ENCODE measurements at regions not wholly inside any gene's neighbourhood (a gene's known extent, or its start where the extent isn't known, plus 50 kb on each side); places are given as distances from the start of the nearest gene placed in this dataset.

GRCh38 chr17:37833237-37833859, 88.5 kb upstream of the HNF1B start:
- WGBS, 2 experiments (ENCODE audit: low coverage in 1 of 2, low lambda C conversion rate in 2 of 2, missing lambda C conversion rate in 2 of 2): 62% methylated on average over 11 of the region's 11 CpGs
- TF ChIP-seq EZH2 (IDR thresholded peaks at IDR 0.05; ENCODE audit: insufficient read depth, poor library complexity, severe bottlenecking): no peak
- TF ChIP-seq EZH2phosphoT487 (IDR thresholded peaks at IDR 0.05; ENCODE audit: insufficient read depth, low read depth): no peak
- Histone ChIP-seq H3K4me2 (ENCODE audit: unreplicated experiment) (no peak overlapping the region), H3K4me3 (no peak overlapping the region), H3K79me2 (ENCODE audit: insufficient read depth) (no peaks in the 10 kb centered on the region), H2AFZ (no peak overlapping the region), H3K36me3 (ENCODE audit: low read depth) (no peaks in the 10 kb centered on the region), H3K9me2 (ENCODE audit: insufficient read depth) (no peaks in the 10 kb centered on the region), H3K9ac (no peak overlapping the region), H3K4me1 (ENCODE audit: insufficient read depth) (no peaks in the 10 kb centered on the region), H3F3A (ENCODE audit: insufficient read depth) (no peaks in the 10 kb centered on the region), H4K20me1 (ENCODE audit: insufficient read depth) (no peaks in the 10 kb centered on the region), H3K27me3 (replicated peaks; ENCODE audit: insufficient read depth) (0 out of 2 replicates have a peak, but pooled peaks cover 4% of the 10 kb centered on the region), H3K9me3 (ENCODE audit: low read depth) (no peaks in the 10 kb centered on the region), H3K27ac (no peak overlapping the region)
- in situ Hi-C loops (cut with MboI): no loop called here
- no peak for DNase-seq

GRCh38 chr17:37831986-37832385, 87.1 kb upstream of the HNF1B start:
- WGBS, 2 experiments (ENCODE audit: low coverage in 1 of 2, low lambda C conversion rate in 2 of 2, missing lambda C conversion rate in 2 of 2): 75 to 76% methylated on average over 2 of the region's 2 CpGs
- TF ChIP-seq EZH2phosphoT487 (IDR thresholded peaks at IDR 0.05; ENCODE audit: insufficient read depth, low read depth) (no peak), EZH2 (IDR thresholded peaks at IDR 0.05; ENCODE audit: insufficient read depth, poor library complexity, severe bottlenecking) (no peak)
- no peaks in the 10 kb centered on the region for H3K36me3 ChIP-seq (ENCODE audit: low read depth)

DNA sequence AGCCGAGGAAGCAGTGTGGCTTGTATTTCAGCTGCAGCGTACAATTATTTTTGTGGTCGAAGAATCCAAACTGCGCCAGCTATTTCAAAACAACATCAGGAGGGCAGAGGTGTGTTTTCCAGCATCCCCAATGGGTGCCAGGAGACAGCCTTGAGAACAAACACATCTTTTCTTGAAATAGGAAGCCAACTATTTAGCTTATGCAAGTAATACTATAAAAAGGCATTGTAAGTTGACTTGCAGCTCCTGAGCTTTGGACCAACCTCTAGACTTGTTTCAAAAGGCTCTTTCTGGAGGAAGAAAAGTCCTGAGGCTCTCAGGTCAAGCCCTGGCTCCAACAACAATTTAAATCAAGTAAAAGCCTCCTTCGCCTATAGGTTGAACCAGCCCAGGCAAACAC, 86.6 kb upstream of the HNF1B start:
- in situ Hi-C loops (cut with MboI): no loop called here
- no peak overlapping the region for H3K9ac ChIP-seq
- H3F3A ChIP-seq (ENCODE audit: insufficient read depth): no peaks in the 10 kb centered on the region
- H3K36me3 ChIP-seq (ENCODE audit: low read depth): no peaks in the 10 kb centered on the region
- H3K4me3 ChIP-seq: no peak overlapping the region
- DNase-seq: no peak
- no peaks in the 10 kb centered on the region for H3K9me2 ChIP-seq (ENCODE audit: insufficient read depth)
- 0 out of 2 replicates have a peak, but pooled peaks cover 4% of the 10 kb centered on the region for H3K27me3 ChIP-seq (replicated peaks; ENCODE audit: insufficient read depth)
- H3K9me3 ChIP-seq (ENCODE audit: low read depth): no peaks in the 10 kb centered on the region
- no peak overlapping the region for H3K27ac ChIP-seq
- no peaks in the 10 kb centered on the region for H3K4me1 ChIP-seq (ENCODE audit: insufficient read depth)
- TF ChIP-seq EZH2 (IDR thresholded peaks at IDR 0.05; ENCODE audit: insufficient read depth, poor library complexity, severe bottlenecking) (no peak), EZH2phosphoT487 (IDR thresholded peaks at IDR 0.05; ENCODE audit: insufficient read depth, low read depth) (no peak)
- no peak overlapping the region for H2AFZ ChIP-seq
- no peaks in the 10 kb centered on the region for H3K79me2 ChIP-seq (ENCODE audit: insufficient read depth)
- H3K4me2 ChIP-seq (ENCODE audit: unreplicated experiment): no peak overlapping the region
- H4K20me1 ChIP-seq (ENCODE audit: insufficient read depth): no peaks in the 10 kb centered on the region
- 76 to 77% methylated on average over 5 of the region's 5 CpGs for WGBS, 2 experiments (ENCODE audit: low coverage in 1 of 2, low lambda C conversion rate in 2 of 2, missing lambda C conversion rate in 2 of 2)

More at GRCh38 chr17:37831986-37832385, 87.1 kb upstream of the HNF1B start:
- H3K9me3 ChIP-seq (ENCODE audit: low read depth): no peaks in the 10 kb centered on the region
- no peaks in the 10 kb centered on the region for H3K4me1 ChIP-seq (ENCODE audit: insufficient read depth)
- no peaks in the 10 kb centered on the region for H3K79me2 ChIP-seq (ENCODE audit: insufficient read depth)
- H4K20me1 ChIP-seq (ENCODE audit: insufficient read depth): no peaks in the 10 kb centered on the region
- 0 out of 2 replicates have a peak, but pooled peaks cover 4% of the 10 kb centered on the region for H3K27me3 ChIP-seq (replicated peaks; ENCODE audit: insufficient read depth)
- no peak for DNase-seq
- no peak overlapping the region for H3K9ac ChIP-seq
- H3K4me3 ChIP-seq: no peak overlapping the region
- no peak overlapping the region for H3K27ac ChIP-seq
- in situ Hi-C loops (cut with MboI): no loop called here
- H3K4me2 ChIP-seq (ENCODE audit: unreplicated experiment): no peak overlapping the region
- no peaks in the 10 kb centered on the region for H3F3A ChIP-seq (ENCODE audit: insufficient read depth)
- H3K9me2 ChIP-seq (ENCODE audit: insufficient read depth): no peaks in the 10 kb centered on the region
- H2AFZ ChIP-seq: no peak overlapping the region

GRCh38 chr17:37830151-37830993, 85.5 kb upstream of the HNF1B start:
- Histone ChIP-seq H4K20me1 (ENCODE audit: insufficient read depth) (no peaks in the 10 kb centered on the region), H3K79me2 (ENCODE audit: insufficient read depth) (no peaks in the 10 kb centered on the region), H3K4me2 (ENCODE audit: unreplicated experiment) (no peak overlapping the region), H3K9me2 (ENCODE audit: insufficient read depth) (no peaks in the 10 kb centered on the region), H3F3A (ENCODE audit: insufficient read depth) (no peaks in the 10 kb centered on the region), H3K27ac (no peak overlapping the region), H3K36me3 (ENCODE audit: low read depth) (no peaks in the 10 kb centered on the region), H2AFZ (no peak overlapping the region), H3K4me1 (ENCODE audit: insufficient read depth) (no peaks in the 10 kb centered on the region), H3K4me3 (no peak overlapping the region), H3K9me3 (ENCODE audit: low read depth) (no peaks in the 10 kb centered on the region), H3K9ac (no peak overlapping the region), H3K27me3 (replicated peaks; ENCODE audit: insufficient read depth) (0 out of 2 replicates have a peak, but pooled peaks cover 4% of the 10 kb centered on the region)
- DNase-seq: no peak
- 49 to 50% methylated on average over 12 of the region's 12 CpGs for WGBS, 2 experiments (ENCODE audit: low coverage in 1 of 2, low lambda C conversion rate in 2 of 2, missing lambda C conversion rate in 2 of 2)
- no peak for TF ChIP-seq EZH2 (IDR thresholded peaks at IDR 0.05; ENCODE audit: insufficient read depth, poor library complexity, severe bottlenecking)
- no peak for TF ChIP-seq EZH2phosphoT487 (IDR thresholded peaks at IDR 0.05; ENCODE audit: insufficient read depth, low read depth)
- in situ Hi-C loops (cut with MboI): no loop called here

Measured in GM23248 (cell line).